HL-60 (cell line): ENCODE measurements at regions not wholly inside any gene's neighbourhood (a gene's known extent, or its start where the extent isn't known, plus 50 kb on each side); places are given as distances from the start of the nearest gene placed in this dataset.

Source experiments
- DNase-seq, 2 experiments: peaks; one replicate each; pipeline ENCODE4 v3.0.0-alpha.2; 2010 to 2020; ENCODE audit warnings: low read depth in 1 of 2, low spot score in 1 of 2
- H3K27ac ChIP-seq: fragments of 250-450 bp; sonication (Bioruptor Pico); replicated peaks from 2 replicates; pipeline ENCODE4 v1.5.1; 2020; ENCODE audit warnings: mild to moderate bottlenecking, moderate library complexity
- H3K27me3 ChIP-seq: fragments of 250-450 bp; sonication (Bioruptor Pico); 2 replicates; pipeline ENCODE4 v1.5.1; 2021; ENCODE audit warnings: mild to moderate bottlenecking, moderate library complexity; ENCODE audit not compliant: insufficient read depth, poor library complexity, severe bottlenecking
- H3K4me3 ChIP-seq: replicated peaks from 2 replicates; pipeline ENCODE4 v1.5.1; 2011; ENCODE audit warnings: mild to moderate bottlenecking, control low read depth, low read length; ENCODE audit not compliant: insufficient read depth
- GABPA ChIP-seq: IDR thresholded peaks from 2 replicates; pipeline ENCODE4 v1.6.1; 2012; ENCODE audit warnings: low read depth
- POLR2AphosphoS5 ChIP-seq: IDR thresholded peaks from 2 replicates; pipeline ENCODE4 v1.6.1; 2012; ENCODE audit warnings: low read depth
- SPI1 ChIP-seq: IDR thresholded peaks from 2 replicates; pipeline ENCODE4 v1.6.1; 2012; ENCODE audit warnings: low read depth, mild to moderate bottlenecking, borderline replicate concordance
- TF ChIP-seq, protein P1 (sequence below): IDR thresholded peaks from one replicate; pipeline ENCODE4 v1.5.1; 2011; ENCODE audit warnings: low read length, control low read depth, inconsistent platforms; ENCODE audit not compliant: insufficient read depth
- TF ChIP-seq, protein P2 (sequence below): IDR thresholded peaks from 2 replicates; pipeline ENCODE4 v1.6.1; 2012; ENCODE audit warnings: low read depth; ENCODE audit not compliant: insufficient replicate concordance

DNA sequence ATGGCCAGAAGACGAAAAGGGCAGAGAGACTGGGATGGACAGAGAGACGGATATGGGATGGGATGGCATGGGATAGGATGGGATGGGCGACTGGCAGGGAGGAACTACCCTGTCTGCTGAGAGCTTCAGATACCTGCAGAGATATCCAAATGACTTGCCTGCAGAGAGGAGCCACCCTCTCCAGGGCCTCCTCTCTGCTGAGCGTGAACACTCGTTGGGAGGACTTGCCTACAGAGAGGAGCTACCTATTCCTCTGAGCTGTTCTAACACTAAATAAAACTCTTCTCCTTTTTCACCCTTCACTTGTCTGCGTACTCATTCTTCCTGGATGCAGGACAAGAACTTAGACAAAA lies 67.1 kb upstream of the LRRN2 start:
- no peak overlapping the region for H3K27ac ChIP-seq
- no peaks in the 10 kb centered on the region for H3K27me3 ChIP-seq
- DNase-seq, result no peak
- H3K4me3 ChIP-seq, result no peak overlapping the region
- TF ChIP-seq POLR2AphosphoS5 (no peak), SPI1 (no peak), GABPA (no peak)
- TF ChIP-seq, protein P1, sequence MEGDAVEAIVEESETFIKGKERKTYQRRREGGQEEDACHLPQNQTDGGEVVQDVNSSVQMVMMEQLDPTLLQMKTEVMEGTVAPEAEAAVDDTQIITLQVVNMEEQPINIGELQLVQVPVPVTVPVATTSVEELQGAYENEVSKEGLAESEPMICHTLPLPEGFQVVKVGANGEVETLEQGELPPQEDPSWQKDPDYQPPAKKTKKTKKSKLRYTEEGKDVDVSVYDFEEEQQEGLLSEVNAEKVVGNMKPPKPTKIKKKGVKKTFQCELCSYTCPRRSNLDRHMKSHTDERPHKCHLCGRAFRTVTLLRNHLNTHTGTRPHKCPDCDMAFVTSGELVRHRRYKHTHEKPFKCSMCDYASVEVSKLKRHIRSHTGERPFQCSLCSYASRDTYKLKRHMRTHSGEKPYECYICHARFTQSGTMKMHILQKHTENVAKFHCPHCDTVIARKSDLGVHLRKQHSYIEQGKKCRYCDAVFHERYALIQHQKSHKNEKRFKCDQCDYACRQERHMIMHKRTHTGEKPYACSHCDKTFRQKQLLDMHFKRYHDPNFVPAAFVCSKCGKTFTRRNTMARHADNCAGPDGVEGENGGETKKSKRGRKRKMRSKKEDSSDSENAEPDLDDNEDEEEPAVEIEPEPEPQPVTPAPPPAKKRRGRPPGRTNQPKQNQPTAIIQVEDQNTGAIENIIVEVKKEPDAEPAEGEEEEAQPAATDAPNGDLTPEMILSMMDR, result no peak
- TF ChIP-seq, protein P2, sequence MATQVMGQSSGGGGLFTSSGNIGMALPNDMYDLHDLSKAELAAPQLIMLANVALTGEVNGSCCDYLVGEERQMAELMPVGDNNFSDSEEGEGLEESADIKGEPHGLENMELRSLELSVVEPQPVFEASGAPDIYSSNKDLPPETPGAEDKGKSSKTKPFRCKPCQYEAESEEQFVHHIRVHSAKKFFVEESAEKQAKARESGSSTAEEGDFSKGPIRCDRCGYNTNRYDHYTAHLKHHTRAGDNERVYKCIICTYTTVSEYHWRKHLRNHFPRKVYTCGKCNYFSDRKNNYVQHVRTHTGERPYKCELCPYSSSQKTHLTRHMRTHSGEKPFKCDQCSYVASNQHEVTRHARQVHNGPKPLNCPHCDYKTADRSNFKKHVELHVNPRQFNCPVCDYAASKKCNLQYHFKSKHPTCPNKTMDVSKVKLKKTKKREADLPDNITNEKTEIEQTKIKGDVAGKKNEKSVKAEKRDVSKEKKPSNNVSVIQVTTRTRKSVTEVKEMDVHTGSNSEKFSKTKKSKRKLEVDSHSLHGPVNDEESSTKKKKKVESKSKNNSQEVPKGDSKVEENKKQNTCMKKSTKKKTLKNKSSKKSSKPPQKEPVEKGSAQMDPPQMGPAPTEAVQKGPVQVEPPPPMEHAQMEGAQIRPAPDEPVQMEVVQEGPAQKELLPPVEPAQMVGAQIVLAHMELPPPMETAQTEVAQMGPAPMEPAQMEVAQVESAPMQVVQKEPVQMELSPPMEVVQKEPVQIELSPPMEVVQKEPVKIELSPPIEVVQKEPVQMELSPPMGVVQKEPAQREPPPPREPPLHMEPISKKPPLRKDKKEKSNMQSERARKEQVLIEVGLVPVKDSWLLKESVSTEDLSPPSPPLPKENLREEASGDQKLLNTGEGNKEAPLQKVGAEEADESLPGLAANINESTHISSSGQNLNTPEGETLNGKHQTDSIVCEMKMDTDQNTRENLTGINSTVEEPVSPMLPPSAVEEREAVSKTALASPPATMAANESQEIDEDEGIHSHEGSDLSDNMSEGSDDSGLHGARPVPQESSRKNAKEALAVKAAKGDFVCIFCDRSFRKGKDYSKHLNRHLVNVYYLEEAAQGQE, result no peak

DNA sequence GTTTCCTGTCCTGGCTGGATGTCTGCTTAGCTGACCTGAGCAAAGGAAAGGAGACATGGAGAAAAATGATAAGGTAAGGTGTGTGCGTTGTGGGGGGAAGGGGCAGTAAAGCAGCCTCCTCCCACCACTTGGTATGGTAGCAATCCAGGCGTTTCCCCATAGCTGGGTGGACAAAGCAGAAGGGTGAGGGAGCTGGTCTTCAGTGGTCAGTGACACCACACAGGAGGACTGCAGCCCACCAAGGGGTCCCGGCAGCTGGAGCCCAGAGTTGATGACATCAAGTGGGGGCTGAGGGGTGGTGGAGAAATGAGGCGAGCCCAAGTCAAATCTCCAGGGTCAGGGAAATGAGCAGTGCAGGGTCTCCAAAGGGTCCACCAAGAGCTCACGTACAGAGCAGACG lies 69.3 kb upstream of the LRRN2 start:
- H3K27me3 ChIP-seq, result no peaks in the 10 kb centered on the region
- TF ChIP-seq GABPA (no peak), SPI1 (no peak), POLR2AphosphoS5 (no peak)
- TF ChIP-seq, protein P2, result no peak
- TF ChIP-seq, protein P1, result no peak
- no peak overlapping the region for H3K4me3 ChIP-seq
- no peak for DNase-seq
- H3K27ac ChIP-seq, result no peak overlapping the region

DNA sequence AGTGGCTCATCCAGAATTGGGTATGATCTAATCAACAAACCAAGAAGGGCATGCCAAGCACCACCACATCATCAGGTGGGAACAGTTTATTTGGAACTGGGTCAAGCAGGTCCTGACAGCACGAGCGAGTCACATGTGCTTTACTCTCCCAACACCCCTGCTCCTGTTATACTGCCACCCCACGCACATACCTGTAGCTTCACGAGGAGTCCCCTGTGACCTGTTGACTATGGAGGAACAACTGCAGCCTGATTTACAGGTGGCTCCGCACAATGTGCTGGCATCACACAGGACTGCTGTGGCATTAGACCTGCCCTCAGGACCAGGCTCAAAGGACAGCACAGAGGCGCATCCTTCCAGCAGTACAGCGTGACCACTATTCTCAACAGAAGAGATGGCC lies 70.8 kb upstream of the LRRN2 start:
- no peak for DNase-seq
- H3K27ac ChIP-seq, result no peak overlapping the region
- no peak overlapping the region for H3K4me3 ChIP-seq
- H3K27me3 ChIP-seq, result no peaks in the 10 kb centered on the region
- TF ChIP-seq, protein P1, result no peak
- no peak for TF ChIP-seq GABPA
- no peak for TF ChIP-seq POLR2AphosphoS5
- TF ChIP-seq SPI1, result no peak
- TF ChIP-seq, protein P2, result no peak
